HepG2 (cell line): ENCODE measurements at regions not wholly inside any gene's neighbourhood (a gene's known extent, or its start where the extent isn't known, plus 50 kb on each side); places are given as distances from the start of the nearest gene placed in this dataset.

Source experiments
- ATAC-seq: fragments of 200-7000 bp; cut with Tn5 transposase; 3 replicates; pipeline ENCODE4 v1.9.1; 2020; ENCODE audit warnings: mild to moderate bottlenecking, moderate library complexity
- BruUV-seq: library from RNA; stranded (reverse); fragments of 400-500 nt; replicated peaks from 2 replicates; lab custom pipeline; 2021; lab: Mats Ljungman, UMichigan
- CTCF ChIA-PET: fragments of 300-600 bp; formaldehyde crosslinking; extraction: SDS; loops from one replicate; lab custom pipeline; 2021; ENCODE audit warnings: low total read pairs, inconsistent platforms, low intra/inter-chr PET ratio; lab: Yijun Ruan, JAX
- POLR2A ChIA-PET: fragments of 350-600 bp; sonication (Branson Sonifier 250); formaldehyde crosslinking; loops from one replicate; lab custom pipeline; 2020; ENCODE audit warnings: antibody characterized with exemption, inconsistent platforms; lab: Yijun Ruan, JAX
- DNase-seq: peaks from one replicate; pipeline ENCODE4 v3.0.0-alpha.2; 2015; ENCODE audit warnings: low spot score
- FAIRE-seq: peaks from 3 replicates; lab custom pipeline; 2011; peaks lifted over from hg19 to GRCh38; lab: Jason Lieb, UNC
- H2AFZ ChIP-seq: one replicate; pipeline ENCODE4 v1.6.1; 2011; ENCODE audit warnings: low read length, inconsistent platforms
- H3K27ac ChIP-seq: fragments of 300-600 bp; 3 replicates; pipeline ENCODE4 v1.8.0; 2011; ENCODE audit warnings: mixed run types, mild to moderate bottlenecking, mixed read lengths, low read length, inconsistent platforms; ENCODE audit not compliant: insufficient read depth; ENCODE audit errors: extremely low read length
- H3K27me3 ChIP-seq, 2 experiments: fragments of 200-600 bp in 1 of 2; 2 replicates in 1 of 2; 3 replicates in 1 of 2; pipeline versions ENCODE4 v1.6.0 to v1.8.0; 2011; ENCODE audit warnings: low read length in 2 of 2, mild to moderate bottlenecking in 2 of 2, moderate library complexity in 2 of 2, inconsistent platforms in 1 of 2; ENCODE audit not compliant: insufficient read depth in 2 of 2, control insufficient read depth in 1 of 2
- H3K36me3 ChIP-seq, 2 experiments: fragments of 200-600 bp in 1 of 2; replicated peaks in 1 of 2; 2 replicates in 1 of 2; 3 replicates in 1 of 2; pipeline versions ENCODE4 v1.5.1 to v1.8.0; 2011; ENCODE audit warnings: low read length in 2 of 2, inconsistent platforms in 1 of 2; ENCODE audit not compliant: insufficient read depth in 2 of 2, control insufficient read depth in 1 of 2
- H3K4me1 ChIP-seq: 2 replicates; pipeline ENCODE4 v1.5.1; 2012; ENCODE audit warnings: low read length, inconsistent platforms; ENCODE audit not compliant: insufficient read depth
- H3K4me2 ChIP-seq: 2 replicates; pipeline ENCODE4 v1.6.0; 2011; ENCODE audit warnings: low read depth, low read length, inconsistent platforms
- H3K4me3 ChIP-seq, 3 experiments: fragments of 200-600 bp in 1 of 3; sonication (generic), shearing (Covaris generic) in 1 of 3; replicated peaks in 1 of 3; 2 replicates each; pipeline ENCODE4 v1.5.1; 2011 to 2016; ENCODE audit warnings: low read length in 3 of 3, inconsistent platforms in 2 of 3, low read depth in 2 of 3, mild to moderate bottlenecking in 2 of 3, control low read depth in 1 of 3, mixed read lengths in 1 of 3; ENCODE audit not compliant: insufficient read depth in 1 of 3
- H3K79me2 ChIP-seq: one replicate; pipeline ENCODE4 v1.6.1; 2011; ENCODE audit warnings: low read length, inconsistent platforms; ENCODE audit not compliant: insufficient read depth
- H3K9ac ChIP-seq: 2 replicates; pipeline ENCODE4 v1.6.0; 2011; ENCODE audit warnings: mild to moderate bottlenecking, low read depth, low read length, inconsistent platforms; ENCODE audit not compliant: insufficient read depth
- H3K9me3 ChIP-seq: 2 replicates; pipeline ENCODE4 v1.5.1; 2012; ENCODE audit warnings: mild to moderate bottlenecking, low read length
- H4K20me1 ChIP-seq: 2 replicates; pipeline ENCODE4 v1.6.0; 2011; ENCODE audit warnings: inconsistent platforms, mild to moderate bottlenecking, low read length, moderate library complexity; ENCODE audit not compliant: insufficient read depth
- HMGA1 ChIP-seq: sonication (generic); formaldehyde crosslinking; conservative IDR thresholded peaks from 2 replicates; pipeline ENCODE4 v1.4.0; 2020; ENCODE audit warnings: missing genetic modification reagents
- HNRNPLL ChIP-seq: fragments of 200-400 bp; formaldehyde crosslinking; IDR thresholded peaks from 2 replicates; pipeline ENCODE4 v1.6.1; 2017; ENCODE audit warnings: mild to moderate bottlenecking, low read depth, low read length; ENCODE audit not compliant: poor library complexity, severe bottlenecking
- MATR3 ChIP-seq: sonication (generic); formaldehyde crosslinking; IDR thresholded peaks from 2 replicates; pipeline ENCODE4 v1.4.0; 2020; ENCODE audit warnings: missing genetic modification reagents
- RELA ChIP-seq: sonication (generic); formaldehyde crosslinking; IDR thresholded peaks from 2 replicates; pipeline ENCODE4 v1.4.0; 2020; ENCODE audit warnings: missing genetic modification reagents
- TARDBP ChIP-seq: sonication (generic); formaldehyde crosslinking; IDR thresholded peaks from 2 replicates; pipeline ENCODE4 v1.8.0; 2022; ENCODE audit warnings: mild to moderate bottlenecking, missing genetic modification reagents
- ZC3H13 ChIP-seq: sonication (generic); formaldehyde crosslinking; IDR thresholded peaks from 2 replicates; pipeline ENCODE4 v1.8.1; 2023; ENCODE audit warnings: mild to moderate bottlenecking, missing genetic modification reagents, moderate library complexity
- ZFP82 ChIP-seq: sonication (generic); formaldehyde crosslinking; IDR thresholded peaks from 2 replicates; pipeline ENCODE4 v1.5.1; 2020; ENCODE audit warnings: mild to moderate bottlenecking, missing genetic modification reagents, borderline replicate concordance
- ZMYM3 ChIP-seq: sonication (generic); formaldehyde crosslinking; IDR thresholded peaks from 2 replicates; pipeline ENCODE4 v1.5.1; 2020; ENCODE audit warnings: mild to moderate bottlenecking, missing genetic modification reagents
- WGBS: methylation state at CpG from one replicate; pipeline ENCODE4 v1.1.6; 2017; ENCODE audit warnings: low lambda C conversion rate; 5-methylcytosine and 5-hydroxymethylcytosine counted together
- in situ Hi-C: cut with HindIII; loops from 2 replicates; pipeline ENCODE4 v1.10.0; 2017; ENCODE audit warnings: low pct_unique_long_range_greater_than_20kb; ENCODE audit not compliant: extremely low pct_ligation_motif_present
- intact Hi-C: fragments of 100-400 bp; cut with micrococcal nuclease; formaldehyde crosslinking; loops from one replicate; pipeline ENCODE4 v1.10.0; 2022; ENCODE audit not compliant: unreplicated experiment
- TF ChIP-seq, protein P1 (sequence below): IDR thresholded peaks from 2 replicates; pipeline ENCODE4 v1.6.1; 2012; ENCODE audit warnings: low read depth, low read length, improper control_type of control experiment
- TF ChIP-seq, protein P2 (sequence below): sonication (generic); formaldehyde crosslinking; IDR thresholded peaks from 2 replicates; pipeline ENCODE4 v1.4.0; 2020; ENCODE audit warnings: mild to moderate bottlenecking, missing genetic modification reagents, borderline replicate concordance

GRCh38 chr10:59970396-59971368 lies 64.3 kb upstream of the CCDC6 start:
- no peaks in the 10 kb centered on the region for H4K20me1 ChIP-seq
- H3K4me3 ChIP-seq: no peak overlapping the region
- H3K27me3 ChIP-seq: no peaks in the 10 kb centered on the region; a peak in 1 of 5 replicates
- FAIRE-seq (no peak), DNase-seq (no peak), ATAC-seq (no peak)
- H3K4me2 ChIP-seq: no peak overlapping the region
- H3K9me3 ChIP-seq: 0 out of 2 replicates have a peak, but pooled peaks cover under 1% of the 10 kb centered on the region
- no peaks in the 10 kb centered on the region for H3K36me3 ChIP-seq
- POLR2A ChIA-PET: no interaction called here
- 28% methylated on average over 5 of the region's 5 CpGs for WGBS
- in situ Hi-C loops (no loop called here), intact Hi-C loops (loop anchor here (5.0 kb wide), 1 partner anchor 63 kb away; the partner anchor contains the start of gene CCDC6)
- BruUV-seq: no TSS peak
- no peak overlapping the region for H3K27ac ChIP-seq
- H3K79me2 ChIP-seq: no peaks in the 10 kb centered on the region
- H3K9ac ChIP-seq: no peak overlapping the region
- CTCF ChIA-PET: no interaction called here
- no peak overlapping the region for H2AFZ ChIP-seq
- H3K4me1 ChIP-seq: peaks cover 23% of the 10 kb centered on the region
- TF ChIP-seq, protein P1, sequence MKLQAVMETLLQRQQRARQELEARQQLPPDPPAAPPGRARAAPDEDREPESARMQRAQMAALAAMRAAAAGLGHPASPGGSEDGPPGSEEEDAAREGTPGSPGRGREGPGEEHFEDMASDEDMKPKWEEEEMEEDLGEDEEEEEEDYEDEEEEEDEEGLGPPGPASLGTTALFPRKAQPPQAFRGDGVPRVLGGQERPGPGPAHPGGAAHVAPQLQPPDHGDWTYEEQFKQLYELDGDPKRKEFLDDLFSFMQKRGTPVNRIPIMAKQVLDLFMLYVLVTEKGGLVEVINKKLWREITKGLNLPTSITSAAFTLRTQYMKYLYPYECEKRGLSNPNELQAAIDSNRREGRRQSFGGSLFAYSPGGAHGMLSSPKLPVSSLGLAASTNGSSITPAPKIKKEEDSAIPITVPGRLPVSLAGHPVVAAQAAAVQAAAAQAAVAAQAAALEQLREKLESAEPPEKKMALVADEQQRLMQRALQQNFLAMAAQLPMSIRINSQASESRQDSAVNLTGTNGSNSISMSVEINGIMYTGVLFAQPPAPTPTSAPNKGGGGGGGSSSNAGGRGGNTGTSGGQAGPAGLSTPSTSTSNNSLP: no peak
- TF ChIP-seq MATR3 (CRISPR knock-in tag): no peak
- no peak for TF ChIP-seq RELA (CRISPR knock-in tag)
- no peak for TF ChIP-seq ZC3H13 (CRISPR knock-in tag)
- no peak for TF ChIP-seq HMGA1
- TF ChIP-seq HNRNPLL: no peak
- TF ChIP-seq, protein P2, sequence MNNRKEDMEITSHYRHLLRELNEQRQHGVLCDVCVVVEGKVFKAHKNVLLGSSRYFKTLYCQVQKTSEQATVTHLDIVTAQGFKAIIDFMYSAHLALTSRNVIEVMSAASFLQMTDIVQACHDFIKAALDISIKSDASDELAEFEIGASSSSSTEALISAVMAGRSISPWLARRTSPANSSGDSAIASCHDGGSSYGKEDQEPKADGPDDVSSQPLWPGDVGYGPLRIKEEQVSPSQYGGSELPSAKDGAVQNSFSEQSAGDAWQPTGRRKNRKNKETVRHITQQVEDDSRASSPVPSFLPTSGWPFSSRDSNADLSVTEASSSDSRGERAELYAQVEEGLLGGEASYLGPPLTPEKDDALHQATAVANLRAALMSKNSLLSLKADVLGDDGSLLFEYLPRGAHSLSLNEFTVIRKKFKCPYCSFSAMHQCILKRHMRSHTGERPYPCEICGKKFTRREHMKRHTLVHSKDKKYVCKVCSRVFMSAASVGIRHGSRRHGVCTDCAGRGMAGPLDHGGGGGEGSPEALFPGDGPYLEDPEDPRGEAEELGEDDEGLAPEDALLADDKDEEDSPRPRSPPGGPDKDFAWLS (CRISPR knock-in tag): no peak
- no peak for TF ChIP-seq ZFP82 (CRISPR knock-in tag)
- no peak for TF ChIP-seq TARDBP (CRISPR knock-in tag)
- no peak for TF ChIP-seq ZMYM3 (CRISPR knock-in tag)
